Peyer's patch (tissue), 4 donors: ENCODE measurements at regions not wholly inside any gene's neighbourhood (a gene's known extent, or its start where the extent isn't known, plus 50 kb on each side); places are given as distances from the start of the nearest gene placed in this dataset.
A peak's percentile ranks its signal among the peaks of the same experiment; 100 is the strongest.

Source experiments
- DNase-seq, 3 donors: peaks; one replicate each; pipeline ENCODE4 v3.0.0-alpha.2; 2017 to 2019
- H3K27ac ChIP-seq, 4 donors: fragments of 200-600 bp; sonication (generic); one replicate each; pipeline ENCODE4 v1.5.1; 2016 to 2019
- H3K27me3 ChIP-seq, 2 donors: fragments of 200-600 bp; sonication (generic); one replicate each; pipeline ENCODE4 v1.5.1; 2019
- H3K36me3 ChIP-seq, 3 donors: fragments of 200-600 bp; sonication (generic); one replicate each; pipeline ENCODE4 v1.5.1; 2016 to 2019
- H3K4me1 ChIP-seq, 4 donors: fragments of 200-600 bp; sonication (generic); one replicate each; pipeline ENCODE4 v1.5.1; 2016 to 2019
- H3K4me3 ChIP-seq, 4 donors: fragments of 200-600 bp; sonication (generic); 1 replicate in 3 of 4; 2 replicates in 1 of 4; pipeline ENCODE4 v1.5.1; 2016 to 2019; ENCODE audit warnings: mild to moderate bottlenecking in 1 of 4
- H3K9me3 ChIP-seq, 4 donors: fragments of 200-600 bp; sonication (generic); one replicate each; pipeline ENCODE4 v1.5.1; 2016 to 2019; ENCODE audit warnings: mild to moderate bottlenecking in 1 of 4
- CTCF ChIP-seq, 6 experiments: fragments of 450-650 bp in 4 of 6; fragments of 200-600 bp in 2 of 6; sonication (generic) in 1 of 6; IDR thresholded peaks; one replicate each; pipeline ENCODE4 v1.5.1; 2017 to 2019; ENCODE audit warnings: antibody characterized with exemption in 6 of 6, mild to moderate bottlenecking in 3 of 6, moderate library complexity in 1 of 6
- POLR2A ChIP-seq, 2 donors: fragments of 450-650 bp; IDR thresholded peaks; one replicate each; pipeline ENCODE4 v1.5.1; 2017; ENCODE audit warnings: antibody characterized with exemption in 2 of 2, mild to moderate bottlenecking in 2 of 2, moderate library complexity in 2 of 2

GRCh38 chr4:152099981-152100378 lies 339.2 kb upstream of the GATB start:
- no peaks in the 10 kb centered on the region for H3K36me3 ChIP-seq
- TF ChIP-seq CTCF (IDR thresholded peaks at IDR 0.05) (no peak), POLR2A (IDR thresholded peaks at IDR 0.05) (no peak)
- H3K4me1 ChIP-seq = peaks cover 0 to 20% (median 5%) of the 10 kb centered on the region in 4 donors
- DNase-seq = no peak
- no peaks in the 10 kb centered on the region for H3K9me3 ChIP-seq
- no peak overlapping the region for H3K4me3 ChIP-seq
- H3K27ac ChIP-seq = peak overlapping the region; percentile 57 to 76 (median 66)
- no peaks in the 10 kb centered on the region for H3K27me3 ChIP-seq

- no peak for DNase-seq
- H3K4me1 ChIP-seq = peaks cover 0 to 17% (median 5%) of the 10 kb centered on the region in 4 donors
- H3K4me3 ChIP-seq = no peak overlapping the region
- H3K27me3 ChIP-seq = no peaks in the 10 kb centered on the region
- H3K9me3 ChIP-seq = no peaks in the 10 kb centered on the region
- no peak for TF ChIP-seq CTCF (IDR thresholded peaks at IDR 0.05)
- no peak for TF ChIP-seq POLR2A (IDR thresholded peaks at IDR 0.05)
- H3K36me3 ChIP-seq = no peaks in the 10 kb centered on the region
- H3K27ac ChIP-seq = peak overlapping the region; percentile 57 to 76 (median 66)
These were observed 338.7 kb upstream of the GATB start for GRCh38 chr4:152099555-152099954.

GRCh38 chr4:152099061-152099425 lies 338.2 kb upstream of the GATB start:
- Histone ChIP-seq H3K4me1 (peaks cover 0 to 17% (median 5%) of the 10 kb centered on the region in 4 donors), H3K27ac (peak overlapping the region in 2 of 4 donors; percentile 59 to 76), H3K36me3 (no peaks in the 10 kb centered on the region), H3K4me3 (no peak overlapping the region), H3K9me3 (no peaks in the 10 kb centered on the region), H3K27me3 (no peaks in the 10 kb centered on the region)
- TF ChIP-seq CTCF (IDR thresholded peaks at IDR 0.05) = no peak
- no peak for TF ChIP-seq POLR2A (IDR thresholded peaks at IDR 0.05)
- DNase-seq = no peak

GRCh38 chr4:152098365-152099060 lies 337.7 kb upstream of the GATB start:
- peaks cover 0 to 12% (median 5%) of the 10 kb centered on the region in 4 donors for H3K4me1 ChIP-seq
- DNase-seq = no peak
- no peaks in the 10 kb centered on the region for H3K27me3 ChIP-seq
- no peak overlapping the region for H3K4me3 ChIP-seq
- H3K36me3 ChIP-seq = no peaks in the 10 kb centered on the region
- H3K9me3 ChIP-seq = no peaks in the 10 kb centered on the region
- peak overlapping the region in 1 of 4 donors; percentile 59 for H3K27ac ChIP-seq
- TF ChIP-seq POLR2A (IDR thresholded peaks at IDR 0.05) = no peak
- no peak for TF ChIP-seq CTCF (IDR thresholded peaks at IDR 0.05)

- no peak overlapping the region for H3K4me3 ChIP-seq
- H3K9me3 ChIP-seq = no peaks in the 10 kb centered on the region
- H3K27me3 ChIP-seq = no peaks in the 10 kb centered on the region
- no peak overlapping the region for H3K27ac ChIP-seq
- no peaks in the 10 kb centered on the region for H3K36me3 ChIP-seq
- TF ChIP-seq CTCF (IDR thresholded peaks at IDR 0.05) = no peak
- TF ChIP-seq POLR2A (IDR thresholded peaks at IDR 0.05) = no peak
- no peak for DNase-seq
- peaks cover 0 to 9% (median 1%) of the 10 kb centered on the region in 4 donors for H3K4me1 ChIP-seq
These were observed 336.6 kb upstream of the GATB start for GRCh38 chr4:152097371-152097770.
